Stimulated activated CD4-positive, alpha-beta T cell treated with anti-CD3 and anti-CD28 coated beads, Interleukin-15, amount 100 ng/mL, for 24 hours (primary cell): ENCODE measurements at regions not wholly inside any gene's neighbourhood (a gene's known extent, or its start where the extent isn't known, plus 50 kb on each side); places are given as distances from the start of the nearest gene placed in this dataset.

ENCODE experiments used
- DNase-seq: peaks from one replicate; pipeline ENCODE4 v3.0.0-alpha.2; 2020

GRCh38 chr7:12137283-12137682, 73.8 kb upstream of the TMEM106B start:
- DNase-seq = no peak

GRCh38 chr7:12138421-12138820, 72.7 kb upstream of the TMEM106B start:
- DNase-seq = no peak

- no peak for DNase-seq
Observed at GRCh38 chr7:12139416-12139815, 71.7 kb upstream of the TMEM106B start.

- DNase-seq = no peak
Observed at GRCh38 chr7:12146813-12147212, 64.3 kb upstream of the TMEM106B start.

GRCh38 chr7:12152196-12152918, 58.7 kb upstream of the TMEM106B start:
- DNase-seq = no peak

- DNase-seq = no peak
Observed at GRCh38 chr7:12154119-12154518, 57.0 kb upstream of the TMEM106B start.

- no peak for DNase-seq
Observed at GRCh38 chr7:12157517-12157916, 53.6 kb upstream of the TMEM106B start.

GRCh38 chr7:12158334-12159060, 52.6 kb upstream of the TMEM106B start:
- no peak for DNase-seq

GRCh38 chr7:12161146-12161545, 49.9 kb upstream of the TMEM106B start:
- no peak for DNase-seq
